ENCODE measurements at regions not wholly inside any gene's neighbourhood (a gene's known extent, or its start where the extent isn't known, plus 50 kb on each side); places are given as distances from the start of the nearest gene placed in this dataset.
A peak's percentile ranks its signal among the peaks of the same experiment; 100 is the strongest.

- Histone ChIP-seq H2AFZ (no peak overlapping the region), H3K4me1 (no peaks in the 10 kb centered on the region), H3K9ac (no peak overlapping the region), H3K36me3 (ENCODE audit: control insufficient read depth, insufficient read depth, low read length) (no peaks in the 10 kb centered on the region), H3K27ac (no peak overlapping the region), H3K9me3 (ENCODE audit: control insufficient read depth, low read length) (no peaks in the 10 kb centered on the region), H3K4me3 (ENCODE audit: low read depth, low read length) (no peak overlapping the region), H3K79me2 (no peaks in the 10 kb centered on the region), H3K4me2 (ENCODE audit: low read length) (no peak overlapping the region), H3K27me3 (ENCODE audit: control insufficient read depth, insufficient read depth, low read length) (no peaks in the 10 kb centered on the region)
- no peak for TF ChIP-seq CTCF (IDR thresholded peaks at IDR 0.05)
Observed at GRCh38 chr2:175282886-175283285, 101.4 kb upstream of the ATP5MC3 start.

GRCh38 chr2:175282300-175282699, 100.8 kb upstream of the ATP5MC3 start:
- peak; percentile 45 for TF ChIP-seq CTCF (IDR thresholded peaks at IDR 0.05)
- Histone ChIP-seq H3K27me3 (ENCODE audit: control insufficient read depth, insufficient read depth, low read length) (no peaks in the 10 kb centered on the region), H3K9me3 (ENCODE audit: control insufficient read depth, low read length) (no peaks in the 10 kb centered on the region)

GRCh38 chr2:175277772-175278171, 96.3 kb upstream of the ATP5MC3 start:
- no peaks in the 10 kb centered on the region for H3K4me1 ChIP-seq
- no peaks in the 10 kb centered on the region for H3K36me3 ChIP-seq (ENCODE audit: control insufficient read depth, insufficient read depth, low read length)
- no peaks in the 10 kb centered on the region for H3K9me3 ChIP-seq (ENCODE audit: control insufficient read depth, low read length)
- H3K4me2 ChIP-seq (ENCODE audit: low read length) = no peak overlapping the region
- H3K4me3 ChIP-seq (ENCODE audit: low read depth, low read length) = no peak overlapping the region
- H3K79me2 ChIP-seq = no peaks in the 10 kb centered on the region
- no peak overlapping the region for H3K27ac ChIP-seq
- H3K27me3 ChIP-seq (ENCODE audit: control insufficient read depth, insufficient read depth, low read length) = no peaks in the 10 kb centered on the region
- no peak overlapping the region for H3K9ac ChIP-seq
- H2AFZ ChIP-seq = no peak overlapping the region
- no peak for TF ChIP-seq CTCF (IDR thresholded peaks at IDR 0.05)

More at GRCh38 chr2:175282300-175282699, 100.8 kb upstream of the ATP5MC3 start:
- Histone ChIP-seq H2AFZ (peak overlapping the region; percentile 59), H3K4me1 (no peaks in the 10 kb centered on the region), H3K27ac (no peak overlapping the region), H3K4me2 (ENCODE audit: low read length) (no peak overlapping the region), H3K9ac (no peak overlapping the region), H3K79me2 (no peaks in the 10 kb centered on the region), H3K36me3 (ENCODE audit: control insufficient read depth, insufficient read depth, low read length) (no peaks in the 10 kb centered on the region), H3K4me3 (ENCODE audit: low read depth, low read length) (no peak overlapping the region)

- no peaks in the 10 kb centered on the region for H3K79me2 ChIP-seq
- no peak overlapping the region for H3K4me2 ChIP-seq (ENCODE audit: low read length)
- no peaks in the 10 kb centered on the region for H3K4me1 ChIP-seq
- no peaks in the 10 kb centered on the region for H3K27me3 ChIP-seq (ENCODE audit: control insufficient read depth, insufficient read depth, low read length)
- H3K27ac ChIP-seq = no peak overlapping the region
- H3K9ac ChIP-seq = no peak overlapping the region
- no peak overlapping the region for H3K4me3 ChIP-seq (ENCODE audit: low read depth, low read length)
- H3K9me3 ChIP-seq (ENCODE audit: control insufficient read depth, low read length) = no peaks in the 10 kb centered on the region
- TF ChIP-seq CTCF (IDR thresholded peaks at IDR 0.05) = no peak
- H3K36me3 ChIP-seq (ENCODE audit: control insufficient read depth, insufficient read depth, low read length) = no peaks in the 10 kb centered on the region
- H2AFZ ChIP-seq = no peak overlapping the region
Observed at GRCh38 chr2:175275539-175275938, 94.0 kb upstream of the ATP5MC3 start.

GRCh38 chr2:175259164-175259563, 77.7 kb upstream of the ATP5MC3 start:
- H3K27ac ChIP-seq = no peak overlapping the region
- no peak for TF ChIP-seq CTCF (IDR thresholded peaks at IDR 0.05)
- H2AFZ ChIP-seq = no peak overlapping the region
- H3K9me3 ChIP-seq (ENCODE audit: control insufficient read depth, low read length) = no peaks in the 10 kb centered on the region
- H3K27me3 ChIP-seq (ENCODE audit: control insufficient read depth, insufficient read depth, low read length) = no peaks in the 10 kb centered on the region
- H3K36me3 ChIP-seq (ENCODE audit: control insufficient read depth, insufficient read depth, low read length) = no peaks in the 10 kb centered on the region
- H3K4me2 ChIP-seq (ENCODE audit: low read length) = no peak overlapping the region
- no peak overlapping the region for H3K4me3 ChIP-seq (ENCODE audit: low read depth, low read length)
- no peaks in the 10 kb centered on the region for H3K4me1 ChIP-seq
- no peaks in the 10 kb centered on the region for H3K79me2 ChIP-seq
- no peak overlapping the region for H3K9ac ChIP-seq

Measured in parathyroid adenoma (tissue), 2 donors.